Fibroblast of skin of scalp (primary cell): ENCODE measurements at regions not wholly inside any gene's neighbourhood (a gene's known extent, or its start where the extent isn't known, plus 50 kb on each side); places are given as distances from the start of the nearest gene placed in this dataset.

Experiments used
- DNase-seq: peaks from one replicate; pipeline ENCODE4 v3.0.0-alpha.2; 2013

GRCh38 chr9:69955536-69956355 is 87.9 kb upstream of the MAMDC2 start:
- DNase-seq: peak; percentile 16

DNA sequence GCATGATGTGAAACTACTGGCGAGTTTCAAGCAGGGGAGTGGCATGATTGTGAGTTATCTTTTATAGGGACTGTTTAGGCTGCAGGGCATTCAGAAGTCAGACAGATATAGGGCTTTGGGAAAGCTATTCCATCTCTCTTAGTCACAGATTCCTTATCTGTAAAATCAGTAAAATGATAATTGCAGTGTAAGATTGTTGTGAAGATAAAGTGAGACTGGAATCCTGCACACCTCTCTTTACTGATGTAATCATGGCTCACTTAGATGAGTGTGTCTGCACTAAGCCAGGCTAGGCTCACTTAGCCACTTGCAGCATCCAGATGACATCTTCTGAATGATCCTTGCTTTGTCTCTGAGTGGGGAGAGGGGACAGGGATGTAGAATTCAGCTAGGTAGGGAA is 81.8 kb upstream of the MAMDC2 start:
- no peak for DNase-seq

DNA sequence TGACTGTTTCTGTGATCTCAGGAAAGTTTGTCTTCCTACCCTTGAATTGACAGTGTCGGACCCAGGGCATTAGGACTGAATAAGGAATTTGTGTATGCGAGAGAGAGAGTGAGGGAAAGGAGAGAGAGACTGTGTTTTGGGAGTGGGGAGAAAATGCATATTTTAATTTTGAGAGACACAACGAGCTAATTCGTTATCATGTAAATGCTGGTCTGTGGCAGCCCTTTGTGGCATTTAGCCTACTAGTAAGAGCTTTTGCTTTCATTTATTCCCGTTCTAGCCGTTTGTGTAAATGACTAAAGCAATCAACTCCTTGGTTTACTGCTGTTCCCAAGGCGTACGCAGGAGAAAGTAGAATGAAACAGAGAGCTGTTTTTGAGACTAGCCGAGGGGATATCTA is 79.8 kb upstream of the MAMDC2 start:
- DNase-seq: no peak

- DNase-seq: no peak
Observed at GRCh38 chr9:69964446-69964845, 79.2 kb upstream of the MAMDC2 start.

DNA sequence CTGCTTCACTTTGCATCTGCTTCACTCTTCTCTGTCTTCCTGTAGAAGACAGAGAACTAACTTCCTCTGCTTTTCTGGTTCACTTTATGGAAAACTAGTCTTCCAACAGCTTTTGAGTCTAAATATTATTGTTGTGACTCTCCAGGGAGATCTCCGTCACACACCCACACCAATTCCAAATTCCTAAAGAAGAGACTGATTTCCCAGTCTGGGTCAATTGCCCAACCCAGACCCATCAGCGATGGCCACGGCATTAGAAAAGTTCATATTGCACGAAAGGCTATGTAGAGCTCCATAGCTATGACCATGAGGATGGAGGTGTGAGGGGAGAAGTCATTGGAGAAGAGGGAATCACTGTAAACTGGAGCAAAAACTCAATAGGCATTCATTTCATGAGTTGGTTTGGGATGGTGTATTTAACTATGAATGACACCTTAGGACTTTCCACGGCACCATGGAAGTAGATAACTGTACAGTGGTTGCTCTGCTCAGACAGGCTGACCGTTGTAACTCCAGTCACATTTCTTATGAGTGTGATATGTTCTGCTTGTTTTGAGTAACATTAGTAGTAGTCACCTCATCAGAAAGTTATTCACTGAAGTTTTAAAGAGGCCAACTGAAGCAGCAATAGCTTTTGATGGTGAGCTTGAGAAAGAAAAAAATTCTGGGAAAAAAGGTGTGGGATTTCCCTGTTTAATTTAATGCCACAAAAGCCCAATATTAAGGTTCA is 78.1 kb upstream of the MAMDC2 start:
- DNase-seq: no peak

DNA sequence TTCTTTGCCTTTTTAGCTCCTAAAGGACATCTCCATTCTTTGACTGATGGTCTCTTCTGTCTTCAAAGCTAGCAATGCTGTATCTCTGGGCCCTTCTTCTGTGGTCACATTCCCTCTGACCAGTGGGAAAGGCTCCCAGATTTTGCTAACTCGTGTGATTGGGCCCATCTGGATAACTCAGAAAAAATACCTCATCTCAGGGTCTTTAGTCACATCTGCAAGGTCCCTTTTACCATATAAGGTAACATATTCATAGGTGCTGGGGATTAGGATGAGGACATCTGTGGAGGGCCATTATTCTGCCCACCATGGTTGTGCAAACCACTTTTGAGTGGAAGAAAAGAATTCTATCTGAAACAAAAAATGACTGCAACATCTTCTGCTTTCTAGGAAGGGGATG is 76.3 kb upstream of the MAMDC2 start:
- peak; percentile 15 for DNase-seq

- peak; percentile 28 for DNase-seq
Observed at GRCh38 chr9:69970001-69970533, 73.6 kb upstream of the MAMDC2 start.

GRCh38 chr9:69971643-69972449 is 71.8 kb upstream of the MAMDC2 start:
- DNase-seq: peak; percentile 71

DNA sequence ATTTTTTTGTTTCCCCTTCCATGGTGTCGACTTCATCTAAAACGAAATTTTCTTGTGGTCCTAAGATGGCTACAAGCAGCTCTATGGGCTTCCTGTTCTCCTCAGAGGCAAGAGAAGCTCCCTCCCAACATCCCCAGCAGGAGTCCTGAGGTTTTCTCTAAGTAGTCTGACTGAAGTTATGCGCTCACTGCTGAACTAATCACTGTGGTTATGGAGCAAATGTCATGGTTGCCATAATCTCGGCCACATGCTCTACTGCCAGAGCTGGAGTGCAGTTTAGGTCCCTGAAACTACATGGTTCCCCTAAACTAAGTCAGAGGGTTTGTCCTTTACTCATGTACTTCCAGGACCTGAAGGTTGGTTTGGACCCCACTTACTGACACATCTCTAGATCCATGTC is 68.0 kb upstream of the MAMDC2 start:
- DNase-seq: peak; percentile 80

DNA sequence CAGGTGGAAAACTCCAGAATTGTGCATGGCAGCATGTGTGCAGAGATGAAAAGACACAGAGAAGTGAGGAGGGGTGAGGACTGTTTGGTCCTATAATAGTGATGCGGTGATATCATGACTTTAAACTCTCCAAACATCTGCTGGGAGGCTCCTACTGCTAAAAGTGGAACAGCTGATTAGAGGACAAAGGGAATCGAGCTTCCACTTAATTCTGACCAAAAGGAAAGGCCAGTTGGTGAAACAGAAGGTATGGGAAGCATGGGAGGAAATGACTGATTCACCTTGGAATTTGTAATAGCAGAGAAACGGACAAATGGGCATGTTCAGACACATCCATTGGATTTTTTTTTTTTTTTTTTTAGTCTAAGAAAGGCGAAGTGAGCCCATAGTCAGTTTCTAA is 67.5 kb upstream of the MAMDC2 start:
- peak; percentile 87 for DNase-seq

DNA sequence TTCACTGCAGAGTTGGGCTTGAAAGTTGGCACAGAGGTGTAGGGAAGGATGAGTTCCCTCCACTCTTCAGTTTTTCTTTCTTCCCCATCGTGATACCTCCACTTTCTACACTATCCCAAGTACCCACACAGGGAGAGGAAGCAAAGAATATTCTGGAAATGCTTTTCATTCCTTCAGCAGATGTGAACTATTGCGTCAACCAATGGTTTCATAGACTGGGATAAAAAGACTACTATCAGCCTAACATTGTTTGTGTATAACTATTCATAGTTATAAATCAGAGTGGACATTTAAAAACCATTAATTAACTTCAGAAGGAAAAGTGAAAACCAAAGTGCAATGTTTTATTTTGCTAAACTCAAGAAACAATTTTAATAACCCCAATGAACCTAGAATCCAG is 63.6 kb upstream of the MAMDC2 start:
- peak; percentile 18 for DNase-seq

DNA sequence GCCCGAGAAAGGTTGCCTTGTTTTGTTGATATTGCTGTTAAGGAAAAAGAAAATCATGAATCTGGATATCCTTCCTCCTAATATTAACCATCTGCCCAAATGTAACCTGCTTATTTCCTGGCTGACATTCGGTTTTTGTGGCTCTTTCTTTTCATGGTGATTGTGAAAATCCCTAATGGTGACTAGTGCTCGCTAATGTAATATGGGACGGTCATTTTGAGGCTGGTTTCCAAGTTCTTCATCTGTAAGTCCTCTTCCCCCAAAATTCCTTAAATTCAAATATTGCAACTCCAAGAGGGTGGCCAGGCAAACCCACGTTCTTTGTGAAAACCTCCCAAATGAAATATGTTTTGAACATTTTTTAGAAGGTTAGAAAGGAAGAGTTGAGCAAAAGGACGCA is 63.1 kb upstream of the MAMDC2 start:
- DNase-seq: no peak

- DNase-seq: peak; percentile 75
Observed at GRCh38 chr9:69981686-69982445, 61.8 kb upstream of the MAMDC2 start.

- DNase-seq: no peak
Observed at GRCh38 chr9:69984831-69985230, 58.8 kb upstream of the MAMDC2 start.

DNA sequence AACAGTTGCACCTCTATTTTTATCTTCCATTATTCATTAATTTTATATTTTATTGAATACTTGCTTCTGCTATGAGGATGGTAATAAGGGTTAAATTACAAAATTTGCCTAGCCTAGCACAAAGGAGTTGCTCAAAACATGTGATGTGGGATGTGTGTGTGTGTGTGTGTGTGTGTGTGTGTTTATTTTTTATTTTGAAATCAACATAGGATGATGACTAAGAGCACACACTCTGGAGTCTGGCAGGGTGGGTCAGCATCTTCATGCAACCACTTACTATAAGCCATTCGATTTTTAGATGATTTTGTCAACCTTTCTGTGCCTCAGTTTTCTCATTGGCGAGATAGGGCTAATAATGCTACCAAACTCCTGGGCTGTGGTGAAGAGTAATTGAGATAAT is 57.7 kb upstream of the MAMDC2 start:
- DNase-seq: no peak

- no peak for DNase-seq
Observed at GRCh38 chr9:69986970-69987369, 56.7 kb upstream of the MAMDC2 start.

DNA sequence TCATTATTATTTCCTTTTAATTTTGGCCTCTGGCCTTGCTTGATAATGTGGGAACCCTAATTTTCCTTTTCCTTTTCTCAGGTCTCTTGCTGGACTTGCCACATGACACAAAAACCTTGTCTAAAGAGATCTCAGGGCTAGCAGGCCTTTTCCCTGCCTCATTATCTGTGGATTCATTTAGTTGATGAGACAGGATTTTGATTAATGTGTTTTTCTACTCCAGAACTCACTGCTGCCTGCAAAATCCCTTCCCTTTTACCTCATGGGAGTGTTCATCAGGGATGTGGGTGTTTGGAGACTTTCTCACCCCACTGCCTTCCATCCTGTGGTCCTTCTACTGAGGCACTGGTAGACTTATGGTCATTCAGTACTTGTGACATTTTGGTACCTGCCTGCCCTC is 56.2 kb upstream of the MAMDC2 start:
- no peak for DNase-seq

DNA sequence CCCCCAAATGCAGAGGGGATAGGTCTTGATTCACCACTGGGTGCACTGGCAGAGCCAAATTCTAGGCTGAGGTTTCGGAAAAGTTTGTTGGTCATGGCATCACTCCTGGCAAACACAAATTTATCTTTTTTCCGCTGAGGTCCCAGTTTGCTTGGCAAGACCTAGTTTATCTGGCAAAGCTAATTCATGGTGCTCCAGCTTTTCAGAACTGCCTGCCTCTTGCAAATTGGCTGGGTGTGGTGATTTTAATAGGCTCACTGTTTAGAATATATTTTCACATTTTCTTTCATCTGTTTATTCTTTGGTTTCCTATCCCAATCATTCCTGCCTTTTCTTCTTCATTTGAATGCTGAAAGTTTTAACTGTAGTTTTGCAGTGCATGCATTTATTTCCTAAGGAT is 50.5 kb upstream of the MAMDC2 start:
- DNase-seq: no peak
